ENCODE measurements at regions not wholly inside any gene's neighbourhood (a gene's known extent, or its start where the extent isn't known, plus 50 kb on each side); places are given as distances from the start of the nearest gene placed in this dataset.

DNA sequence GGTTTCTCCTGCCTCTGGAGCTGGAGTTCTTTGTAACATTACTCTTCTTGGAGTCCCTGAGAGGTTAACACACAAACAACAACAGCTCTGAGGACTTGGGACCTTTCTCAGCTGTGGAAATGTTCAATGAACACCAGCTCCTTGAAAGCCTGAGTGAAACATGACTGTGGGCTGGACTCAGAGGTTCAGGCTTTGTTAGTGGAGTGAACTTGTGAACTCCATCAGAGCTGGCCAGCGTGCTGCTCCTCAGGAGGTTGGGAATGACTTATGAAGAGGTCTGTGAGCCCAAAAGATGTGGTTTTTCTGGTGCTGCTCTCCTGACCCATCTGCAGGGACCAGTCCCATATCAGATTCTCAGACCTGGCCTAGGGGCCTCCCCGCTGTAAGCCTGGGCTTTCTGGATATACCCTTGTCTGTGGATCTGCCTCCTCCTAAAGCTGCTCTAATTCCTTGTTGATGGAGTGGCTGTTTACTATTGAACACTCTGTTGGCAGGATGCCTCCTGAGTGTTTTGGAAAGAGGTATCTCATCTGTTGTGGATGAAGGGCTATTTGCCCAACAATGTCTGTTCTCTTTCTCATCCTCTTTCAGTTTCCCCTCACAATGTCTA, 170.0 kb upstream of the GDNF start:
- peaks cover 4% of the 10 kb centered on the region for H3K4me1 ChIP-seq (ENCODE audit: control insufficient read depth, insufficient read depth, low read length)
- WGBS (ENCODE audit: insufficient coverage) = 51% methylated on average over 2 of the region's 2 CpGs
- no peak overlapping the region for H3K27ac ChIP-seq (ENCODE audit: low read length)
- H3K4me3 ChIP-seq (ENCODE audit: low read length) = no peak overlapping the region
- DNase-seq = no peak
- no peaks in the 10 kb centered on the region for H3K9me3 ChIP-seq (replicated peaks; ENCODE audit: control insufficient read depth, low read depth, low read length)
- H3K36me3 ChIP-seq (ENCODE audit: control insufficient read depth, insufficient read depth, low read length) = no peaks in the 10 kb centered on the region
- H3K27me3 ChIP-seq (ENCODE audit: control insufficient read depth, insufficient read depth, low read length) = peaks cover 3% of the 10 kb centered on the region

DNA sequence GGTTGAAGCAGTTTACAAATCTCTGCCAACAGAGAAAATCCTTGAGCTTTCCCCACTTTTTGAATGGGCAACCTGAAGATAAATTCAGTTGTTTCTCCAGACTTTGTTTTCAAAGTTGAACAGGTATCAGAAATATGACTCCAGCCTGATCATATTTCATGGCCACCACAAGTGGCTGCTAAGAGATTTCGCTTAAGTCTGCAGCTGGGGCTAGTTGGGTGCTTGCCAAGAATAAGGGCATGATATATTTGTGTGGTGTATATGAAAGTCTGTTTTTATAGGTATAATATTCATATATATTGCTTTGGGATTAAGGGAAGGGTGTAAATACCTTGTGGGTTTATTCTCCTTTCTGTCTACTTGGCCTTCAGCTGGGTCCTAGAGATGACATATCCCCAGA, 168.4 kb upstream of the GDNF start:
- peaks cover 4% of the 10 kb centered on the region for H3K4me1 ChIP-seq (ENCODE audit: control insufficient read depth, insufficient read depth, low read length)
- WGBS (ENCODE audit: insufficient coverage) = no CpG with 5 or more reads among the region's 1 CpG
- no peaks in the 10 kb centered on the region for H3K36me3 ChIP-seq (ENCODE audit: control insufficient read depth, insufficient read depth, low read length)
- H3K9me3 ChIP-seq (replicated peaks; ENCODE audit: control insufficient read depth, low read depth, low read length) = no peaks in the 10 kb centered on the region
- H3K27ac ChIP-seq (ENCODE audit: low read length) = no peak overlapping the region
- H3K27me3 ChIP-seq (ENCODE audit: control insufficient read depth, insufficient read depth, low read length) = no peaks in the 10 kb centered on the region
- H3K4me3 ChIP-seq (ENCODE audit: low read length) = no peak overlapping the region
- DNase-seq = peak; percentile 14

DNA sequence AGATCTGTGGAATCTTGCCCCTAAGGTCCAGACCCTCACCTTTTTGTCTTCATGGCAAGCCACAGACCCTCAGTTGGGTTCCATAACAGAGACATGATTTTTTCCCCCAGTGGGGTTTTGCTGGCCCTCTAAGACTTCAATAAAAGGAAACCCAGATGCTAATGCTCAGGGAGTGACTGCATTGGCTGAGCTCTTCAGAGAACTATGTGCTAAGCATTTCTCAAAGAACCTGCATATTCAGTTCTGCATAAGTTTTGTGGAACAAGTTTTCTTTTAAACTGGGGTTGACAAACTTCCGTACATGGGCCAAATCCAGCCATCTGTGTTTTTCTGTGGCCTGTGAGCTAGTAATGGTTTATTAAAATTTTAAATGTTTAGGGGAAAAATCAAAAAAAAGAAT, 159.8 kb upstream of the GDNF start:
- H3K4me3 ChIP-seq (ENCODE audit: low read length) = no peak overlapping the region
- no peak overlapping the region for H3K27ac ChIP-seq (ENCODE audit: low read length)
- no peaks in the 10 kb centered on the region for H3K27me3 ChIP-seq (ENCODE audit: control insufficient read depth, insufficient read depth, low read length)
- no peak for DNase-seq
- no peaks in the 10 kb centered on the region for H3K9me3 ChIP-seq (replicated peaks; ENCODE audit: control insufficient read depth, low read depth, low read length)
- no peaks in the 10 kb centered on the region for H3K4me1 ChIP-seq (ENCODE audit: control insufficient read depth, insufficient read depth, low read length)
- WGBS (ENCODE audit: insufficient coverage) = no CpG with 5 or more reads among the region's 1 CpG
- no peaks in the 10 kb centered on the region for H3K36me3 ChIP-seq (ENCODE audit: control insufficient read depth, insufficient read depth, low read length)

DNA sequence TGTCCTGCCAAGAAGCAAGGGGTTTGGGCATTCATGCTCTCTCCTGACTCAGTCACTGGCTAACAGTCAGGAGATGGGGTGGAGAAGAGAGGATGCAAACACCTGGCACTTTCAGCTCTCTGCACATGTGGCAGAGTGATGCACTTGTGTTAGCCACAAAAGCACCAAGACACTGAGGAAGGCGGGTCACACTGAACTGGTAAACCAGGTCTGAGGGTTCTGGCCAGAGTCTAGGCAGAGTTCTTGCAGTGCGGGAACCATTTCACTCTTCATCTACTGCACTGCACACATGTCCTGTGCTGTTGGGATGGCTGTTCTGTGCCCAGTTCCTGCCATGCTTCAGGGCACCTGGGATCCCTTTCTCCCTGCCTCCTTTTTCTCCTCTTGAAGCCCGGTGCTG, 157.1 kb upstream of the GDNF start:
- Histone ChIP-seq H3K36me3 (ENCODE audit: control insufficient read depth, insufficient read depth, low read length) (no peaks in the 10 kb centered on the region), H3K4me3 (ENCODE audit: low read length) (no peak overlapping the region), H3K27ac (ENCODE audit: low read length) (no peak overlapping the region), H3K27me3 (ENCODE audit: control insufficient read depth, insufficient read depth, low read length) (no peaks in the 10 kb centered on the region), H3K9me3 (replicated peaks; ENCODE audit: control insufficient read depth, low read depth, low read length) (no peaks in the 10 kb centered on the region), H3K4me1 (ENCODE audit: control insufficient read depth, insufficient read depth, low read length) (no peaks in the 10 kb centered on the region)
- WGBS (ENCODE audit: insufficient coverage) = 83% methylated on average over 2 of the region's 3 CpGs
- no peak for DNase-seq

DNA sequence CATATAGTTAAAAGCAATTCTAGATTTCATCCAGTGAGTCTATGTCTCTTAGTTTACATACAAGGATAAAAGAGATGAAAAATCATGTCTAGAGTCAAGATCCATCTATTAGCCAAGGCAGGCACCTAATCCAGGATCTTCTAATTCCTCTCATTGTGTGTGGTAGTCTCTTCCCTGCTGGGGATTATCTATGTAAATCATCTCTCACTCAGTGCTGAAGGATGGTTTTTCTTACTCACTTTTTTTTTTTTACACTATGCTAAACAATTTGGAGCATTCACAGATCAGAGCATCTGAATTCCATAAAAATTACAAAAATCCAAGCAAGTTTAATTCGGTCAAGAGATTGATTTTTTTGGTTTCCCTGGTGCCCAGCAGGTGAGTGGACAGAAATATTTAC, 154.9 kb upstream of the GDNF start:
- Histone ChIP-seq H3K36me3 (ENCODE audit: control insufficient read depth, insufficient read depth, low read length) (no peaks in the 10 kb centered on the region), H3K4me1 (ENCODE audit: control insufficient read depth, insufficient read depth, low read length) (no peaks in the 10 kb centered on the region), H3K9me3 (replicated peaks; ENCODE audit: control insufficient read depth, low read depth, low read length) (no peaks in the 10 kb centered on the region), H3K27me3 (ENCODE audit: control insufficient read depth, insufficient read depth, low read length) (no peaks in the 10 kb centered on the region), H3K27ac (ENCODE audit: low read length) (no peak overlapping the region), H3K4me3 (ENCODE audit: low read length) (no peak overlapping the region)
- WGBS (ENCODE audit: insufficient coverage) = 100% methylated on average over 1 of the region's 1 CpG
- no peak for DNase-seq

DNA sequence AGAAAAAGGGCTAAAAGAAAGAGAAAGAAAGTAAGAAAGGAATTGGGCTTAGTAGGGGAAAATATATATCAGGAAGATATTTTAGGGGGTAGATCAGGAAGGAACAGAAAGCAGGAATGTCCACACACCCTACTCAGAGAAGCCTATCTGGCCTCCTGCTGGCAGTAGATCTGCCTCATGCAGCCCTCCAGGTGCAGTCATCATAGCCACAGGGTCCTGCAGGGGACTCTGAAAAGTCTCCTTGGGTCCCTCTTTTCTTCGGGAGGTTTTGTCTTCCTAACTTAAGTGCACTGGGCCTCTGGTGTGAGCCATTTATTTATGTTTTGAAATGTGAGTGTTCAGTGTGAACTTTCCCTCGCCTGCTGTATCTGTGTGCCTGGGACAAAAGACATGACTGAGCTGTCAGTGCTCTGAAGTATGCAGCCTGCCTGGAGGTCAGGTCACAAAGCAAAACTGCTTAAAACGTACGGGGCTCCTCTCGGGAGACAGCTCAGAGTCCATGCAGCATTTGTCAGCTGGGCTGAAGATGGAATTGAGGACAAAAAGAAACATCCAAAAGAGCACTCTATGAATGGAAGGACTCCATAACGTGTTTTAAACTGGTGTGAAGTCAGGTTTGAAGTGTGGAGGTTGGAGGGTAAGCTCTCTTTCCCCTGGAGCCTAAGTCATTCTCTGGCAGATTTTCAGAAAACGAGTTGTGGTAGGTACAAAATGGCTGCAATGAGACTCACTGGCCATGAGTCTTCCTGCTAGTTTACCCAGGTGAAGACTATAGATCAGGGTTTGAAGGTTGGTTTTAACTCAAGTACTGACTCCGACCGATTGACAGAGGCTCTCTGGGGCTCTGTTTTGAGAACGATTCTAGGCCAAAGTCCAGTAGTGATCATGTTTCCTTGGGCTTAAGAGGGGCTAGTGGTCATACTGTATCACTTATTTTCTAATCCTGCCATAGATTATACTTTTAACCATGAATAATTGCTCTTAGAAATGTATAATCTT, 151.8 kb upstream of the GDNF start:
- WGBS (ENCODE audit: insufficient coverage) = 34% methylated on average over 5 of the region's 10 CpGs
- Histone ChIP-seq H3K27me3 (ENCODE audit: control insufficient read depth, insufficient read depth, low read length) (no peaks in the 10 kb centered on the region), H3K9me3 (replicated peaks; ENCODE audit: control insufficient read depth, low read depth, low read length) (no peaks in the 10 kb centered on the region), H3K4me1 (ENCODE audit: control insufficient read depth, insufficient read depth, low read length) (no peaks in the 10 kb centered on the region), H3K4me3 (ENCODE audit: low read length) (no peak overlapping the region), H3K36me3 (ENCODE audit: control insufficient read depth, insufficient read depth, low read length) (no peaks in the 10 kb centered on the region), H3K27ac (ENCODE audit: low read length) (no peak overlapping the region)
- DNase-seq = no peak

DNA sequence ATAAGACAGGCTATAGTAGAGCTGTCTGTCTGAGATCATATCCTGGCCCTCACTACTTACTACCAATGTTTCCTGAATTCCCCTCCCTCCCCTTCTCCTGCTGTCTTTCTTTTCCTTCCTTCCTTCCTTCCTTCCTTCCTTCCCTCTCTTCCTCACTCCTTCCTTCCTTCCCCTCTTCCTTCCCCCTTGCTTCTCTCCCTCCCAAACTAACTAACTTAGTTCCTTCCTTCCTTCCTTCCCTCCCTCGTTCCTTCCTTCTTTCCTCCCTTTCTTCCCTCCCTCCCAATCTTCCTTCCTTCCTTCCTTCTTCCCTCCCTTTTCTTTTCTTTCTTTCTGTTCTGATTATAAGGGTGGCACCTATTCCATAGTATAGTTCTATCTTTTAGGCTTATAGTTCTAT, 150.0 kb upstream of the GDNF start:
- no peaks in the 10 kb centered on the region for H3K4me1 ChIP-seq (ENCODE audit: control insufficient read depth, insufficient read depth, low read length)
- no CpG with 5 or more reads among the region's 1 CpG for WGBS (ENCODE audit: insufficient coverage)
- no peak overlapping the region for H3K4me3 ChIP-seq (ENCODE audit: low read length)
- H3K27me3 ChIP-seq (ENCODE audit: control insufficient read depth, insufficient read depth, low read length) = no peaks in the 10 kb centered on the region
- H3K27ac ChIP-seq (ENCODE audit: low read length) = no peak overlapping the region
- no peaks in the 10 kb centered on the region for H3K36me3 ChIP-seq (ENCODE audit: control insufficient read depth, insufficient read depth, low read length)
- no peak for DNase-seq
- H3K9me3 ChIP-seq (replicated peaks; ENCODE audit: control insufficient read depth, low read depth, low read length) = no peaks in the 10 kb centered on the region

DNA sequence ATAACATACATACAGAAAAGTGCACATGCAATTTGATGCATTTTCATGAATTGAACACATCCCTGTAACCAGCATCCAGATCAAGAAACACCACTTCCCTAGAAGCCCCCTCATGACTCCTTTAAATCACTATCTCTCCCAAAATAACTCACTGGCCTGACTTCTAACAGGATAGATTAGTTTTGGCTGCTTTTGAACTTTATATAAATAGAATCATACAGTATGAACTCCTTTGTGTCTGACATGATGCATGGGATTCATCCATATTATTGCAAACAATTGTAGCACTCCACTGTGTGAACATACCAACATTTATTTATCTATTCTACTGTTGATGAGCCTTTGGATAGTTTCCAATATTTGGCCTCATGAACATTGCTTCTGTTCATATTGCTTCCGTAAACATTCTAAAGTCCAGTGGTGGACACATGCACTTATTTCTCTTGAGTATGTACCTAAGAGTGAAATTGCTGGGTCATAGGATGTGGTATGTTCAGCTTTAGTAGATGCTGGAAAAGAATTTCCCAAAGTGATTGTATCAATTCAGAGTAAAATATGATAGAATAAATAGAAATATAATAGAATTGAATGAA, 148.7 kb upstream of the GDNF start:
- Histone ChIP-seq H3K4me1 (ENCODE audit: control insufficient read depth, insufficient read depth, low read length) (no peaks in the 10 kb centered on the region), H3K27ac (ENCODE audit: low read length) (no peak overlapping the region), H3K36me3 (ENCODE audit: control insufficient read depth, insufficient read depth, low read length) (no peaks in the 10 kb centered on the region), H3K9me3 (replicated peaks; ENCODE audit: control insufficient read depth, low read depth, low read length) (no peaks in the 10 kb centered on the region), H3K27me3 (ENCODE audit: control insufficient read depth, insufficient read depth, low read length) (no peaks in the 10 kb centered on the region), H3K4me3 (ENCODE audit: low read length) (no peak overlapping the region)
- no peak for DNase-seq
- 100% methylated on average over 1 of the region's 1 CpG for WGBS (ENCODE audit: insufficient coverage)

DNA sequence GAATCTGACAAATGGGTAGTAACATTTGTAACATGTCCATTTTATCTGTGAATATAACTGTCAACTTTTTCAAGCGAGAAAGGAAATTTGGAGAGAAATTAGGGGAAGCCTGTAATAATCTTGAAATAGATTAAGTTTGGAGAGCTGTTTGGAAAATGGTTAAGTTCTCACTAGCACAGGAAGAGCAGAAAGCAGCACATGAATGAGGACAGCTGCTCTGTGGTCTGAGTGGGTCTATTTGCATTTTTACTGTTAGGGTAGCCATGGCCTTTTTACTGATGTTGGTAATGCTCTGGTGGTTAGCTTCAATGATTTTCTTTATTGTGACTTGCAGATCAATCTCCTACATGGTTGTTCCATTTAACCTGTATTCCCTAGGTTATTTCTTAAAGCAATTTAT, 144.5 kb upstream of the GDNF start:
- 73% methylated on average over 1 of the region's 1 CpG for WGBS (ENCODE audit: insufficient coverage)
- Histone ChIP-seq H3K36me3 (ENCODE audit: control insufficient read depth, insufficient read depth, low read length) (no peaks in the 10 kb centered on the region), H3K27ac (ENCODE audit: low read length) (no peak overlapping the region), H3K4me1 (ENCODE audit: control insufficient read depth, insufficient read depth, low read length) (no peaks in the 10 kb centered on the region), H3K9me3 (replicated peaks; ENCODE audit: control insufficient read depth, low read depth, low read length) (no peaks in the 10 kb centered on the region), H3K27me3 (ENCODE audit: control insufficient read depth, insufficient read depth, low read length) (no peaks in the 10 kb centered on the region), H3K4me3 (ENCODE audit: low read length) (no peak overlapping the region)
- no peak for DNase-seq

DNA sequence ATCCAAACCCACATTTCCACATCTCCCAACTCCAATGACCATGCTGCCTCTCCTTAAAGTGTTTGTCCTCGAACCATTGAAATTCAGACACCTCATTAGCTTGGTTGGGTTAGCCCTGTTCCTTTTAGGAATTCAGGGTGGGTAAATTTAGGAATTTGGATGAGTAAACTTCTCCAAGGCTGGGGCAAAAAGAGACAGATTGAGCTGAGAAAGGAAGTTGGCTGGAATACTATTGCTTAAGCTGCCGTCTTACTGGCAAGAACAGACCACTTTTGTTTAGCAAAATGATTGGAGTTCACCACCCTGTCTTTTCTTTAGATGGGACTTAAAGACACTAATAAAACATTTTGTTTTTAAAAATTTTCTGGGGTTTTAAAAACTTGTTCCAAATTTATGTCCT, 143.6 kb upstream of the GDNF start:
- DNase-seq = no peak
- Histone ChIP-seq H3K36me3 (ENCODE audit: control insufficient read depth, insufficient read depth, low read length) (no peaks in the 10 kb centered on the region), H3K9me3 (replicated peaks; ENCODE audit: control insufficient read depth, low read depth, low read length) (no peaks in the 10 kb centered on the region), H3K27ac (ENCODE audit: low read length) (no peak overlapping the region), H3K27me3 (ENCODE audit: control insufficient read depth, insufficient read depth, low read length) (no peaks in the 10 kb centered on the region), H3K4me3 (ENCODE audit: low read length) (no peak overlapping the region), H3K4me1 (ENCODE audit: control insufficient read depth, insufficient read depth, low read length) (no peaks in the 10 kb centered on the region)
- WGBS (ENCODE audit: insufficient coverage) = no CpG with 5 or more reads among the region's 2 CpGs

Data from muscle of leg (tissue), 3 donors.